ENCODE measurements at regions not wholly inside any gene's neighbourhood (a gene's known extent, or its start where the extent isn't known, plus 50 kb on each side); places are given as distances from the start of the nearest gene placed in this dataset.

- DNase-seq: no peak
These were observed 556.0 kb downstream of the BNC2 start for GRCh38 chr9:16314476-16314875.

- no peak for DNase-seq
These were observed 554.8 kb downstream of the BNC2 start for GRCh38 chr9:16315720-16316119.

GRCh38 chr9:16316456-16316855 is 554.0 kb downstream of the BNC2 start:
- DNase-seq: no peak

- no peak for DNase-seq
These were observed 553.3 kb downstream of the BNC2 start for GRCh38 chr9:16316911-16317817.

GRCh38 chr9:16318516-16319060 is 551.9 kb downstream of the BNC2 start:
- DNase-seq: no peak

GRCh38 chr9:16319646-16320045 is 550.8 kb downstream of the BNC2 start:
- no peak for DNase-seq

GRCh38 chr9:16320338-16320902 is 550.0 kb downstream of the BNC2 start:
- no peak for DNase-seq

- peak; percentile 36 to 67 (median 44) for DNase-seq
These were observed 548.9 kb downstream of the BNC2 start for GRCh38 chr9:16321461-16322119.

GRCh38 chr9:16322849-16323248 is 547.6 kb downstream of the BNC2 start:
- no peak for DNase-seq

- no peak for DNase-seq
These were observed 544.5 kb downstream of the BNC2 start for GRCh38 chr9:16325966-16326365.

- no peak for DNase-seq
These were observed 542.1 kb downstream of the BNC2 start for GRCh38 chr9:16328349-16328748.

GRCh38 chr9:16329671-16330113 is 540.8 kb downstream of the BNC2 start:
- DNase-seq: no peak

GRCh38 chr9:16331031-16331430 is 539.4 kb downstream of the BNC2 start:
- no peak for DNase-seq

- no peak for DNase-seq
These were observed 538.9 kb downstream of the BNC2 start for GRCh38 chr9:16331527-16331926.

- DNase-seq: peak in 1 of 4 experiments; percentile 14
These were observed 536.8 kb downstream of the BNC2 start for GRCh38 chr9:16333691-16334090.

GRCh38 chr9:16335788-16336580 is 534.5 kb downstream of the BNC2 start:
- peak; percentile 53 to 75 (median 64) for DNase-seq

- no peak for DNase-seq
These were observed 533.6 kb downstream of the BNC2 start for GRCh38 chr9:16336833-16337232.

- DNase-seq: peak in 2 of 4 experiments; percentile 17 to 26
These were observed 533.0 kb downstream of the BNC2 start for GRCh38 chr9:16337322-16338029.

- no peak for DNase-seq
These were observed 529.3 kb downstream of the BNC2 start for GRCh38 chr9:16341177-16341576.

- DNase-seq: peak; percentile 5 to 47 (median 31)
These were observed 528.0 kb downstream of the BNC2 start for GRCh38 chr9:16342246-16343020.

Measured in suppressor macrophage (primary cell).